Tibial nerve (tissue), 3 donors: ENCODE measurements at regions not wholly inside any gene's neighbourhood (a gene's known extent, or its start where the extent isn't known, plus 50 kb on each side); places are given as distances from the start of the nearest gene placed in this dataset.

Experiments
- POLR2A ChIP-seq, 2 donors: fragments of 450-650 bp; IDR thresholded peaks; one replicate each; pipeline ENCODE4 v1.6.1; 2017; ENCODE audit warnings: antibody characterized with exemption in 2 of 2, mild to moderate bottlenecking in 2 of 2, moderate library complexity in 2 of 2
- TF ChIP-seq, protein P1 (sequence below), 5 experiments: fragments of 200-600 bp in 3 of 5; fragments of 450-650 bp in 2 of 5; sonication (generic) in 3 of 5; IDR thresholded peaks; one replicate each; pipeline ENCODE4 v1.5.1; 2016 to 2019; ENCODE audit warnings: antibody characterized with exemption in 5 of 5, mild to moderate bottlenecking in 3 of 5, moderate library complexity in 2 of 5

GRCh38 chr12:28799348-28799747 is 349.7 kb upstream of the FAR2 start:
- TF ChIP-seq, protein P1, sequence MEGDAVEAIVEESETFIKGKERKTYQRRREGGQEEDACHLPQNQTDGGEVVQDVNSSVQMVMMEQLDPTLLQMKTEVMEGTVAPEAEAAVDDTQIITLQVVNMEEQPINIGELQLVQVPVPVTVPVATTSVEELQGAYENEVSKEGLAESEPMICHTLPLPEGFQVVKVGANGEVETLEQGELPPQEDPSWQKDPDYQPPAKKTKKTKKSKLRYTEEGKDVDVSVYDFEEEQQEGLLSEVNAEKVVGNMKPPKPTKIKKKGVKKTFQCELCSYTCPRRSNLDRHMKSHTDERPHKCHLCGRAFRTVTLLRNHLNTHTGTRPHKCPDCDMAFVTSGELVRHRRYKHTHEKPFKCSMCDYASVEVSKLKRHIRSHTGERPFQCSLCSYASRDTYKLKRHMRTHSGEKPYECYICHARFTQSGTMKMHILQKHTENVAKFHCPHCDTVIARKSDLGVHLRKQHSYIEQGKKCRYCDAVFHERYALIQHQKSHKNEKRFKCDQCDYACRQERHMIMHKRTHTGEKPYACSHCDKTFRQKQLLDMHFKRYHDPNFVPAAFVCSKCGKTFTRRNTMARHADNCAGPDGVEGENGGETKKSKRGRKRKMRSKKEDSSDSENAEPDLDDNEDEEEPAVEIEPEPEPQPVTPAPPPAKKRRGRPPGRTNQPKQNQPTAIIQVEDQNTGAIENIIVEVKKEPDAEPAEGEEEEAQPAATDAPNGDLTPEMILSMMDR (IDR thresholded peaks at IDR 0.05) = no peak
- no peak for TF ChIP-seq POLR2A (IDR thresholded peaks at IDR 0.05)
